T1000 (cell line): ENCODE measurements at regions not wholly inside any gene's neighbourhood (a gene's known extent, or its start where the extent isn't known, plus 50 kb on each side); places are given as distances from the start of the nearest gene placed in this dataset.
"Not testable (repeated sequence)": the region's sequence is repeated elsewhere in the genome, so short reads cannot be mapped to it uniquely, and the experiment has no call there.

Experiments
- DNase-seq: peaks from one replicate; lab custom pipeline; 2025; ENCODE audit warnings: mixed read lengths; lab: John Stamatoyannopoulos, UW

GRCh38 chr20:55160037-55160436 is 684.6 kb downstream of the DOK5 start:
- peak; percentile 69 for DNase-seq

- no peak for DNase-seq
Observed at GRCh38 chr20:55159230-55159629, 683.8 kb downstream of the DOK5 start.

- no peak for DNase-seq
Observed at GRCh38 chr20:55158446-55158845, 683.1 kb downstream of the DOK5 start.

- no peak for DNase-seq
Observed at GRCh38 chr20:55155360-55155759, 680.0 kb downstream of the DOK5 start.

GRCh38 chr20:55153001-55153645 is 677.7 kb downstream of the DOK5 start:
- no peak for DNase-seq

GRCh38 chr20:55151171-55151570 is 675.8 kb downstream of the DOK5 start:
- no peak for DNase-seq

- no peak for DNase-seq
Observed at GRCh38 chr20:55143601-55144000, 668.2 kb downstream of the DOK5 start.

GRCh38 chr20:55142932-55143331 is 667.5 kb downstream of the DOK5 start:
- no peak for DNase-seq

- DNase-seq: no peak
Observed at GRCh38 chr20:55140631-55141030, 665.2 kb downstream of the DOK5 start.

- no peak for DNase-seq
Observed at GRCh38 chr20:55139173-55139765, 663.9 kb downstream of the DOK5 start.

- no peak for DNase-seq
Observed at GRCh38 chr20:55135923-55136322, 660.5 kb downstream of the DOK5 start.

- no peak for DNase-seq
Observed at GRCh38 chr20:55132523-55132922, 657.1 kb downstream of the DOK5 start.

- DNase-seq: not testable (repeated sequence)
Observed at GRCh38 chr20:55117577-55117976, 642.2 kb downstream of the DOK5 start.

- DNase-seq: no peak
Observed at GRCh38 chr20:55116598-55116997, 641.2 kb downstream of the DOK5 start.

GRCh38 chr20:55103188-55103587 is 627.8 kb downstream of the DOK5 start:
- DNase-seq: no peak

GRCh38 chr20:55099251-55099650 is 623.9 kb downstream of the DOK5 start:
- no peak for DNase-seq

GRCh38 chr20:55097621-55098020 is 622.2 kb downstream of the DOK5 start:
- DNase-seq: no peak

GRCh38 chr20:55095745-55096400 is 620.5 kb downstream of the DOK5 start:
- DNase-seq: no peak

- no peak for DNase-seq
Observed at GRCh38 chr20:55094353-55094861, 619.0 kb downstream of the DOK5 start.

- no peak for DNase-seq
Observed at GRCh38 chr20:55090286-55090685, 614.9 kb downstream of the DOK5 start.

GRCh38 chr20:55086421-55086820 is 611.0 kb downstream of the DOK5 start:
- DNase-seq: no peak

GRCh38 chr20:55079917-55080316 is 604.5 kb downstream of the DOK5 start:
- no peak for DNase-seq

- DNase-seq: not testable (repeated sequence)
Observed at GRCh38 chr20:55074266-55074840, 599.0 kb downstream of the DOK5 start.
